Right atrium auricular region (tissue), 2 donors: ENCODE measurements at regions not wholly inside any gene's neighbourhood (a gene's known extent, or its start where the extent isn't known, plus 50 kb on each side); places are given as distances from the start of the nearest gene placed in this dataset.

Experiments used
- DNase-seq: peaks from one replicate; pipeline ENCODE4 v3.0.0-alpha.2; 2019; ENCODE audit warnings: low spot score
- H3K27ac ChIP-seq, 2 donors: fragments of 200-600 bp; sonication (generic); 1 replicate in 1 of 2; 2 replicates in 1 of 2; pipeline ENCODE4 v1.5.1; 2016 to 2019
- H3K27me3 ChIP-seq, 2 donors: fragments of 200-600 bp; sonication (generic); one replicate each; pipeline versions ENCODE4 v1.5.1 to v1.6.0; 2017 to 2019
- H3K36me3 ChIP-seq: fragments of 200-600 bp; sonication (generic); one replicate; pipeline ENCODE4 v1.5.1; 2016
- H3K4me1 ChIP-seq, 2 donors: fragments of 200-600 bp; sonication (generic); one replicate each; pipeline versions ENCODE4 v1.5.1 to v1.6.0; 2017 to 2019
- H3K4me3 ChIP-seq, 2 donors: fragments of 200-600 bp; sonication (generic); 1 replicate in 1 of 2; 2 replicates in 1 of 2; pipeline ENCODE4 v1.5.1; 2017 to 2019; ENCODE audit warnings: mild to moderate bottlenecking in 1 of 2, moderate library complexity in 1 of 2
- H3K9me3 ChIP-seq, 2 donors: fragments of 200-600 bp; sonication (generic); one replicate each; pipeline ENCODE4 v1.5.1; 2019
- TF ChIP-seq, protein P1 (sequence below), 2 donors: fragments of 200-600 bp; sonication (generic); IDR thresholded peaks; one replicate each; pipeline ENCODE4 v1.5.1; 2019; ENCODE audit warnings: antibody characterized with exemption in 2 of 2

DNA sequence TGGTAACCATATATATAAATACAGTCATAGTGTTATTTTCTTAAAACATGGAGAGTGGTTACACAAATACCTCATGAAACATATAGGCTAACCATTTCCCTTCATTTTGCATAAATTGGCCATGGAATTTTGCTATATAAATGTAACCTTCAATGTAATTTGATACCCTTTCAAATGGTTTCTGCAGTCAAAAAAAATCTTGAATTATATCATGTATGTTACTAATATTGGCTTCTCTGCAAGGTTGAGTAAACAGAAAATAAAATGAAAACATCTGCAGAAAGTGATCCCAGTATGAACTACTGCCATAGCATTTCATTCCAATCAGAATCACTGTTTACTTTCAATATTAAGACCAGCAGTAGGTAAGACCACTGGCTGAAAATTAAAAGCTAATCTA, 1165.9 kb upstream of the TENM3 start:
- H3K4me1 ChIP-seq = no peaks in the 10 kb centered on the region
- no peak overlapping the region for H3K27ac ChIP-seq
- TF ChIP-seq, protein P1, sequence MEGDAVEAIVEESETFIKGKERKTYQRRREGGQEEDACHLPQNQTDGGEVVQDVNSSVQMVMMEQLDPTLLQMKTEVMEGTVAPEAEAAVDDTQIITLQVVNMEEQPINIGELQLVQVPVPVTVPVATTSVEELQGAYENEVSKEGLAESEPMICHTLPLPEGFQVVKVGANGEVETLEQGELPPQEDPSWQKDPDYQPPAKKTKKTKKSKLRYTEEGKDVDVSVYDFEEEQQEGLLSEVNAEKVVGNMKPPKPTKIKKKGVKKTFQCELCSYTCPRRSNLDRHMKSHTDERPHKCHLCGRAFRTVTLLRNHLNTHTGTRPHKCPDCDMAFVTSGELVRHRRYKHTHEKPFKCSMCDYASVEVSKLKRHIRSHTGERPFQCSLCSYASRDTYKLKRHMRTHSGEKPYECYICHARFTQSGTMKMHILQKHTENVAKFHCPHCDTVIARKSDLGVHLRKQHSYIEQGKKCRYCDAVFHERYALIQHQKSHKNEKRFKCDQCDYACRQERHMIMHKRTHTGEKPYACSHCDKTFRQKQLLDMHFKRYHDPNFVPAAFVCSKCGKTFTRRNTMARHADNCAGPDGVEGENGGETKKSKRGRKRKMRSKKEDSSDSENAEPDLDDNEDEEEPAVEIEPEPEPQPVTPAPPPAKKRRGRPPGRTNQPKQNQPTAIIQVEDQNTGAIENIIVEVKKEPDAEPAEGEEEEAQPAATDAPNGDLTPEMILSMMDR (IDR thresholded peaks at IDR 0.05) = no peak
- DNase-seq = no peak
- H3K36me3 ChIP-seq = no peaks in the 10 kb centered on the region
- no peaks in the 10 kb centered on the region for H3K27me3 ChIP-seq
- peaks cover 0 to 3% of the 10 kb centered on the region in 2 donors for H3K9me3 ChIP-seq
- H3K4me3 ChIP-seq = no peak overlapping the region

DNA sequence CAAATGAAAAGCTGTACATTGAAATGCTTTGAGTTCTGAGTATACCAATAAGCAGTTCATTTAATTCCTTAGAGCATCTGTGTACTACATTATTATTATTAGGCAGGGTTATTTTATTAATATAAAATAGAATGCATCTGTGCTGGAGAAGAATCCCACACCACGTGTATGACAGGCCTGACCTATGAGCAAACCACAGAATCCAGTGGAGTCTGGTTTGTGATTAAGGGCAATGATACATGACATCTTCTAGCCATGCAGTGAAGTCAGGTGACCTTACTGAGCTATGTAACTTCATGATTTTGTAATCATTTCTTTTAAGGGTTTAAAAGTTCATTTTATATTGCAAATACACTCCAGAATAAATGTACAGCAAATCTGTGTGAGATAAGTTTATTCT, 1165.0 kb upstream of the TENM3 start:
- H3K27ac ChIP-seq = no peak overlapping the region
- H3K4me3 ChIP-seq = no peak overlapping the region
- H3K36me3 ChIP-seq = no peaks in the 10 kb centered on the region
- no peaks in the 10 kb centered on the region for H3K4me1 ChIP-seq
- DNase-seq = no peak
- TF ChIP-seq, protein P1 (IDR thresholded peaks at IDR 0.05) = no peak
- H3K9me3 ChIP-seq = peaks cover 0 to 3% of the 10 kb centered on the region in 2 donors
- H3K27me3 ChIP-seq = no peaks in the 10 kb centered on the region

DNA sequence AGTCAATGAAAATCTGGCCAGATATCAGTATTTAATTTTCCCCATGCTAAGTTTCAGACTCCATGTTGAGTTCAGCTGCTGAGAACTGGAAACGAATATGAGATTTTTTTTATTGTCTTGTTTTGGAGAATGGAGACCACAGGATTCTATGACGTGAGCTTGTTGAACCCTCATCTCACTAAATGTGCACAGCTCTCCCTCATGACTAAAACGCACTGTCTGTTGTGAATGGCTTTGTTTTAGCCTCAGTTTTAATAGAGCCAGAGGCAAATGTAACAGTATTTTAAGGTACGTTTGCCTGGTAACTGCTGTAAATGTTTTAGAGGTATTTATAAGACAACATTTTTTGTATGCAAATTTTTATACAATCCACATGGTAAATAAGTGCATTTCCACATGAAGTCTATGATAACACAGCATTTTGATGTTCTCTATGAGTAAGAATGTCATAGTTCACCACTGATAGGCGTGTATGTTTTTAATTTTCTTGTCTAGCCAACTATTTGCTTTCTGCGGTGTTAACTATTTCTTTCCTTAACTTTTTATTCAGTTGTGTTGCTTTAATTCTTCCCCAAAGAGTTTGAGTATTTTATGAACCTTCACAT, 1159.3 kb upstream of the TENM3 start:
- H3K36me3 ChIP-seq = no peaks in the 10 kb centered on the region
- no peaks in the 10 kb centered on the region for H3K4me1 ChIP-seq
- H3K27ac ChIP-seq = no peak overlapping the region
- DNase-seq = no peak
- TF ChIP-seq, protein P1 (IDR thresholded peaks at IDR 0.05) = no peak
- no peaks in the 10 kb centered on the region for H3K27me3 ChIP-seq
- no peaks in the 10 kb centered on the region for H3K9me3 ChIP-seq
- no peak overlapping the region for H3K4me3 ChIP-seq

DNA sequence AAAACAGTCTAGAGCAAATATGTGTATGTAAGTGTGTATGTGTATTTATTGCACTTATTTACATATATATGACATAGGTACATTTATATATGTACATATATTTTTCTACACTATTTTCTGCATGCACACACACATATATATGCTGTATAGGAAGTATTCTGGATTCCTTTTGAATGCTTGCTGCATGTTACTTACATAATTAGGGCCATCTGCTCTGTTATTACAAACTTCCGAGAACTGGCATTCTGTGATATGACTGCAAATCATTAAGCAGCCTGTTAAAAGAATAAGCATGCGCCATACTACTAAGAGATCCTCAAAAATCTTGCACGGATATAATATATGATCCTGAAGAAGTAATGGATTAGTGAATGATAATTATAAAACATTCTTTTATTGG, 1157.6 kb upstream of the TENM3 start:
- H3K9me3 ChIP-seq = no peaks in the 10 kb centered on the region
- no peaks in the 10 kb centered on the region for H3K27me3 ChIP-seq
- DNase-seq = no peak
- no peak overlapping the region for H3K27ac ChIP-seq
- H3K36me3 ChIP-seq = no peaks in the 10 kb centered on the region
- H3K4me3 ChIP-seq = no peak overlapping the region
- TF ChIP-seq, protein P1 (IDR thresholded peaks at IDR 0.05) = no peak
- no peaks in the 10 kb centered on the region for H3K4me1 ChIP-seq

DNA sequence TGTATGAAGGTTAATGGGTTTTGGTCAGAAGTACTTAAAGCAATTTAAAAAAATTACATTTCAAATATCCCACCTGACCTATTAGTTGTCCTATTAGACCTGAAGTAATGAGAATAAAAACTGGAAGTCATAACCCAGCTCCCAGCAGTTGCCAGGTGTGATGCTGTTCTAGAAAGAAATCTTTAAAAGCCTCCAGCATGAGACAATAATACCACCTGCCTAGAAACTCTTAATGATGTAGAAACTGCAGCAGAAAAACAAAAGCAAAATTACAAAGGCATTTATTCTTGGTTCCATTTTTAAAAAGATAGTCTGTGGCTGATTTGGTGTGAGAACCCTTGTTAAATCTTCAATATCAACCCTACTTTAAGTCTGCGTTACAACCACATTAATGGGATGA, 1137.7 kb upstream of the TENM3 start:
- H3K27ac ChIP-seq = no peak overlapping the region
- H3K9me3 ChIP-seq = no peaks in the 10 kb centered on the region
- no peak overlapping the region for H3K4me3 ChIP-seq
- no peaks in the 10 kb centered on the region for H3K36me3 ChIP-seq
- H3K27me3 ChIP-seq = no peaks in the 10 kb centered on the region
- H3K4me1 ChIP-seq = no peaks in the 10 kb centered on the region
- DNase-seq = no peak
- TF ChIP-seq, protein P1 (IDR thresholded peaks at IDR 0.05) = no peak

DNA sequence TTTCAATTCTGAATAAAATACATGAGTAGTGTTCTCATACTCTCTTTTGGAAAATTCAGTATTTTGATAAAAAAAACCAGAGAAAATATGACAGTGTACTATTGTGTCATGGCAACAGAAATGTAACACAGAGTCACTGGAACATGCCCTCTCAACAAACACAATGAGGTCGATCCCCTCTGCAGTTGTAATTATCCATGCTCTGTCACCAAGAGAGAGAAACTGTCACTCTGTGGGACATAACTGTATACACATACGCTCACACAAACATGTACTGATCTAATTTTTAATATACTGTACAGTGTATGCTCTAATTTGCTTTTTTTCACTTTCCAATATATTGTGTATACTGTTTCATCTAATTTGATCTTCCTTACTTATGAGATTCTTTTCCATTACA, 1136.8 kb upstream of the TENM3 start:
- no peaks in the 10 kb centered on the region for H3K9me3 ChIP-seq
- TF ChIP-seq, protein P1 (IDR thresholded peaks at IDR 0.05) = no peak
- no peaks in the 10 kb centered on the region for H3K36me3 ChIP-seq
- no peaks in the 10 kb centered on the region for H3K4me1 ChIP-seq
- H3K27me3 ChIP-seq = no peaks in the 10 kb centered on the region
- H3K4me3 ChIP-seq = no peak overlapping the region
- DNase-seq = no peak
- H3K27ac ChIP-seq = no peak overlapping the region
